ENCODE measurements at regions not wholly inside any gene's neighbourhood (a gene's known extent, or its start where the extent isn't known, plus 50 kb on each side); places are given as distances from the start of the nearest gene placed in this dataset.
A peak's percentile ranks its signal among the peaks of the same experiment; 100 is the strongest.

DNA sequence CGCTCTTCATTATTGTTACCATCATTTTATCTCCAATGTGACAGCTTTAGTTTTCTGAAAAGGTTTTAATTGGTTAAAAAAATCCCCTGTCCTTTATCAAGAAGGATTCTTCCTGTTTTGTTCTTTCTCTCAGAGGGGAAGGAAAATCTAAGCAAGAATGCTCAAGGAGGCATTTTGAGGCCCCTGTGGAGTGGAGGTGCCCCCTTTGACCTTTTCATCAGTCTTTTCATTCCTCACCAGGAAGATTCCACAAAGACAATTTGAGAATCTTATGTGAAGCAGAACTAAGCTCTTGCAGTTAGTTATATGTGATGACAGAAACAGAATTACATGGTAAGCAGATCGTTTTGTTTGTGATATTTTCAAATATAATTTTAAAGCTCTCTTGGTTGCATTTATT is 489.6 kb downstream of the MAN2A1 start:
- TF ChIP-seq, protein P1, sequence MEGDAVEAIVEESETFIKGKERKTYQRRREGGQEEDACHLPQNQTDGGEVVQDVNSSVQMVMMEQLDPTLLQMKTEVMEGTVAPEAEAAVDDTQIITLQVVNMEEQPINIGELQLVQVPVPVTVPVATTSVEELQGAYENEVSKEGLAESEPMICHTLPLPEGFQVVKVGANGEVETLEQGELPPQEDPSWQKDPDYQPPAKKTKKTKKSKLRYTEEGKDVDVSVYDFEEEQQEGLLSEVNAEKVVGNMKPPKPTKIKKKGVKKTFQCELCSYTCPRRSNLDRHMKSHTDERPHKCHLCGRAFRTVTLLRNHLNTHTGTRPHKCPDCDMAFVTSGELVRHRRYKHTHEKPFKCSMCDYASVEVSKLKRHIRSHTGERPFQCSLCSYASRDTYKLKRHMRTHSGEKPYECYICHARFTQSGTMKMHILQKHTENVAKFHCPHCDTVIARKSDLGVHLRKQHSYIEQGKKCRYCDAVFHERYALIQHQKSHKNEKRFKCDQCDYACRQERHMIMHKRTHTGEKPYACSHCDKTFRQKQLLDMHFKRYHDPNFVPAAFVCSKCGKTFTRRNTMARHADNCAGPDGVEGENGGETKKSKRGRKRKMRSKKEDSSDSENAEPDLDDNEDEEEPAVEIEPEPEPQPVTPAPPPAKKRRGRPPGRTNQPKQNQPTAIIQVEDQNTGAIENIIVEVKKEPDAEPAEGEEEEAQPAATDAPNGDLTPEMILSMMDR (IDR thresholded peaks at IDR 0.05), result no peak
- TF ChIP-seq EZH2 (IDR thresholded peaks at IDR 0.05) (no peak), EZH2phosphoT487 (IDR thresholded peaks at IDR 0.05) (peak; percentile 51)

Measured in neural progenitor cell (in vitro differentiated cells).